ENCODE measurements at regions not wholly inside any gene's neighbourhood (a gene's known extent, or its start where the extent isn't known, plus 50 kb on each side); places are given as distances from the start of the nearest gene placed in this dataset.

GRCh38 chr16:65945493-65945892, 421.0 kb upstream of the CDH5 start:
- H3K9ac ChIP-seq (ENCODE audit: low read length): no peak overlapping the region
- no peaks in the 10 kb centered on the region for H3K9me2 ChIP-seq (replicated peaks; ENCODE audit: insufficient read depth, low read length)
- no peak overlapping the region for H3K27ac ChIP-seq (ENCODE audit: low read length)
- 0 out of 2 replicates have a peak, but pooled peaks cover 3% of the 10 kb centered on the region for H3K27me3 ChIP-seq (ENCODE audit: low read length)
- H3K9me3 ChIP-seq (ENCODE audit: low read length): no peaks in the 10 kb centered on the region
- no peaks in the 10 kb centered on the region for H3K36me3 ChIP-seq (ENCODE audit: insufficient read depth, low read length)
- no peak for DNase-seq
- no peaks in the 10 kb centered on the region for H3K4me1 ChIP-seq (ENCODE audit: low read length)
- no peak overlapping the region for H3K4me2 ChIP-seq (ENCODE audit: low read depth, low read length, poor library complexity, severe bottlenecking)
- H2AFZ ChIP-seq (ENCODE audit: low read length): no peak overlapping the region
- no peaks in the 10 kb centered on the region for H4K20me1 ChIP-seq (ENCODE audit: insufficient read depth, low read depth, low read length)
- H3K79me2 ChIP-seq (ENCODE audit: low read length): no peaks in the 10 kb centered on the region
- no peak overlapping the region for H3K4me3 ChIP-seq (ENCODE audit: low read length)

- Histone ChIP-seq H3K9me3 (ENCODE audit: low read length) (no peaks in the 10 kb centered on the region), H4K20me1 (ENCODE audit: insufficient read depth, low read depth, low read length) (no peaks in the 10 kb centered on the region), H3K27me3 (ENCODE audit: low read length) (0 out of 2 replicates have a peak, but pooled peaks cover 3% of the 10 kb centered on the region), H3K4me1 (ENCODE audit: low read length) (no peaks in the 10 kb centered on the region), H3K9ac (ENCODE audit: low read length) (no peak overlapping the region), H3K79me2 (ENCODE audit: low read length) (no peaks in the 10 kb centered on the region), H3K36me3 (ENCODE audit: insufficient read depth, low read length) (no peaks in the 10 kb centered on the region), H3K9me2 (replicated peaks; ENCODE audit: insufficient read depth, low read length) (no peaks in the 10 kb centered on the region), H3K4me3 (ENCODE audit: low read length) (no peak overlapping the region), H3K27ac (ENCODE audit: low read length) (no peak overlapping the region), H2AFZ (ENCODE audit: low read length) (no peak overlapping the region), H3K4me2 (ENCODE audit: low read depth, low read length, poor library complexity, severe bottlenecking) (no peak overlapping the region)
- no peak for DNase-seq
These were observed 422.1 kb upstream of the CDH5 start for GRCh38 chr16:65944361-65944760.

- Histone ChIP-seq H3K9ac (ENCODE audit: low read length) (no peak overlapping the region), H3K4me1 (ENCODE audit: low read length) (no peaks in the 10 kb centered on the region), H3K9me2 (replicated peaks; ENCODE audit: insufficient read depth, low read length) (0 out of 2 replicates have a peak, but pooled peaks cover 4% of the 10 kb centered on the region), H3K27me3 (ENCODE audit: low read length) (0 out of 2 replicates have a peak, but pooled peaks cover 3% of the 10 kb centered on the region), H4K20me1 (ENCODE audit: insufficient read depth, low read depth, low read length) (no peaks in the 10 kb centered on the region), H2AFZ (ENCODE audit: low read length) (no peak overlapping the region), H3K4me3 (ENCODE audit: low read length) (no peak overlapping the region), H3K79me2 (ENCODE audit: low read length) (no peaks in the 10 kb centered on the region), H3K9me3 (ENCODE audit: low read length) (no peaks in the 10 kb centered on the region), H3K4me2 (ENCODE audit: low read depth, low read length, poor library complexity, severe bottlenecking) (no peak overlapping the region), H3K27ac (ENCODE audit: low read length) (no peak overlapping the region), H3K36me3 (ENCODE audit: insufficient read depth, low read length) (no peaks in the 10 kb centered on the region)
- no peak for DNase-seq
These were observed 425.8 kb upstream of the CDH5 start for GRCh38 chr16:65940711-65941110.

GRCh38 chr16:65938083-65938482, 428.4 kb upstream of the CDH5 start:
- Histone ChIP-seq H2AFZ (ENCODE audit: low read length) (no peak overlapping the region), H4K20me1 (ENCODE audit: insufficient read depth, low read depth, low read length) (no peaks in the 10 kb centered on the region)

GRCh38 chr16:65937455-65937854, 429.0 kb upstream of the CDH5 start:
- DNase-seq: no peak
- H3K79me2 ChIP-seq (ENCODE audit: low read length): no peaks in the 10 kb centered on the region
- H3K4me2 ChIP-seq (ENCODE audit: low read depth, low read length, poor library complexity, severe bottlenecking): no peak overlapping the region
- H3K36me3 ChIP-seq (ENCODE audit: insufficient read depth, low read length): no peaks in the 10 kb centered on the region
- H3K4me3 ChIP-seq (ENCODE audit: low read length): no peak overlapping the region
- H3K4me1 ChIP-seq (ENCODE audit: low read length): no peaks in the 10 kb centered on the region
- no peak overlapping the region for H3K27ac ChIP-seq (ENCODE audit: low read length)
- H2AFZ ChIP-seq (ENCODE audit: low read length): no peak overlapping the region
- H3K9ac ChIP-seq (ENCODE audit: low read length): no peak overlapping the region
- H4K20me1 ChIP-seq (ENCODE audit: insufficient read depth, low read depth, low read length): no peaks in the 10 kb centered on the region
- H3K9me2 ChIP-seq (replicated peaks; ENCODE audit: insufficient read depth, low read length): 0 out of 2 replicates have a peak, but pooled peaks cover 4% of the 10 kb centered on the region
- no peaks in the 10 kb centered on the region for H3K27me3 ChIP-seq (ENCODE audit: low read length)
- no peaks in the 10 kb centered on the region for H3K9me3 ChIP-seq (ENCODE audit: low read length)

More at GRCh38 chr16:65938083-65938482, 428.4 kb upstream of the CDH5 start:
- Histone ChIP-seq H3K9me2 (replicated peaks; ENCODE audit: insufficient read depth, low read length) (0 out of 2 replicates have a peak, but pooled peaks cover 4% of the 10 kb centered on the region), H3K4me2 (ENCODE audit: low read depth, low read length, poor library complexity, severe bottlenecking) (no peak overlapping the region), H3K27ac (ENCODE audit: low read length) (no peak overlapping the region), H3K9ac (ENCODE audit: low read length) (no peak overlapping the region), H3K36me3 (ENCODE audit: insufficient read depth, low read length) (no peaks in the 10 kb centered on the region), H3K9me3 (ENCODE audit: low read length) (no peaks in the 10 kb centered on the region), H3K4me3 (ENCODE audit: low read length) (no peak overlapping the region), H3K4me1 (ENCODE audit: low read length) (no peaks in the 10 kb centered on the region), H3K79me2 (ENCODE audit: low read length) (no peaks in the 10 kb centered on the region), H3K27me3 (ENCODE audit: low read length) (0 out of 2 replicates have a peak, but pooled peaks cover 3% of the 10 kb centered on the region)
- no peak for DNase-seq

- H3K79me2 ChIP-seq (ENCODE audit: low read length): no peaks in the 10 kb centered on the region
- no peaks in the 10 kb centered on the region for H3K36me3 ChIP-seq (ENCODE audit: insufficient read depth, low read length)
- no peaks in the 10 kb centered on the region for H3K9me3 ChIP-seq (ENCODE audit: low read length)
- H3K9ac ChIP-seq (ENCODE audit: low read length): no peak overlapping the region
- H2AFZ ChIP-seq (ENCODE audit: low read length): no peak overlapping the region
- no peak overlapping the region for H3K4me2 ChIP-seq (ENCODE audit: low read depth, low read length, poor library complexity, severe bottlenecking)
- H3K27ac ChIP-seq (ENCODE audit: low read length): no peak overlapping the region
- no peaks in the 10 kb centered on the region for H3K4me1 ChIP-seq (ENCODE audit: low read length)
- no peak overlapping the region for H3K4me3 ChIP-seq (ENCODE audit: low read length)
- H4K20me1 ChIP-seq (ENCODE audit: insufficient read depth, low read depth, low read length): no peaks in the 10 kb centered on the region
- 0 out of 2 replicates have a peak, but pooled peaks cover 4% of the 10 kb centered on the region for H3K9me2 ChIP-seq (replicated peaks; ENCODE audit: insufficient read depth, low read length)
- H3K27me3 ChIP-seq (ENCODE audit: low read length): no peaks in the 10 kb centered on the region
- DNase-seq: no peak
These were observed 430.4 kb upstream of the CDH5 start for GRCh38 chr16:65936096-65936495.

GRCh38 chr16:65934443-65934842, 432.0 kb upstream of the CDH5 start:
- Histone ChIP-seq H3K4me1 (ENCODE audit: low read length) (no peaks in the 10 kb centered on the region), H3K36me3 (ENCODE audit: insufficient read depth, low read length) (no peaks in the 10 kb centered on the region), H3K27me3 (ENCODE audit: low read length) (no peaks in the 10 kb centered on the region), H3K9ac (ENCODE audit: low read length) (no peak overlapping the region), H2AFZ (ENCODE audit: low read length) (no peak overlapping the region), H3K4me2 (ENCODE audit: low read depth, low read length, poor library complexity, severe bottlenecking) (no peak overlapping the region), H3K9me2 (replicated peaks; ENCODE audit: insufficient read depth, low read length) (0 out of 2 replicates have a peak, but pooled peaks cover 4% of the 10 kb centered on the region), H3K27ac (ENCODE audit: low read length) (no peak overlapping the region), H4K20me1 (ENCODE audit: insufficient read depth, low read depth, low read length) (no peaks in the 10 kb centered on the region), H3K9me3 (ENCODE audit: low read length) (no peaks in the 10 kb centered on the region), H3K79me2 (ENCODE audit: low read length) (no peaks in the 10 kb centered on the region), H3K4me3 (ENCODE audit: low read length) (no peak overlapping the region)
- no peak for DNase-seq

- no peaks in the 10 kb centered on the region for H3K36me3 ChIP-seq (ENCODE audit: insufficient read depth, low read length)
- H2AFZ ChIP-seq (ENCODE audit: low read length): no peak overlapping the region
- H3K4me3 ChIP-seq (ENCODE audit: low read length): no peak overlapping the region
- no peaks in the 10 kb centered on the region for H3K79me2 ChIP-seq (ENCODE audit: low read length)
- DNase-seq: no peak
- H3K27me3 ChIP-seq (ENCODE audit: low read length): no peaks in the 10 kb centered on the region
- no peak overlapping the region for H3K4me2 ChIP-seq (ENCODE audit: low read depth, low read length, poor library complexity, severe bottlenecking)
- H3K9ac ChIP-seq (ENCODE audit: low read length): no peak overlapping the region
- no peaks in the 10 kb centered on the region for H3K4me1 ChIP-seq (ENCODE audit: low read length)
- H3K9me3 ChIP-seq (ENCODE audit: low read length): no peaks in the 10 kb centered on the region
- H3K27ac ChIP-seq (ENCODE audit: low read length): no peak overlapping the region
- 0 out of 2 replicates have a peak, but pooled peaks cover 4% of the 10 kb centered on the region for H3K9me2 ChIP-seq (replicated peaks; ENCODE audit: insufficient read depth, low read length)
- no peaks in the 10 kb centered on the region for H4K20me1 ChIP-seq (ENCODE audit: insufficient read depth, low read depth, low read length)
These were observed 432.8 kb upstream of the CDH5 start for GRCh38 chr16:65933703-65934102.

Data from Karpas-422 (cell line).